ENCODE measurements at regions not wholly inside any gene's neighbourhood (a gene's known extent, or its start where the extent isn't known, plus 50 kb on each side); places are given as distances from the start of the nearest gene placed in this dataset.

- no peak for TF ChIP-seq EZH2phosphoT487 (IDR thresholded peaks at IDR 0.05; ENCODE audit: insufficient read depth, low read depth)
- no peak for TF ChIP-seq EZH2 (IDR thresholded peaks at IDR 0.05; ENCODE audit: insufficient read depth, poor library complexity, severe bottlenecking)
Observed at GRCh38 chr10:29702273-29703164, 67.7 kb upstream of the SVIL start.

Measured in GM23248 (cell line).